Right cardiac atrium (tissue), 5 donors: ENCODE measurements at regions not wholly inside any gene's neighbourhood (a gene's known extent, or its start where the extent isn't known, plus 50 kb on each side); places are given as distances from the start of the nearest gene placed in this dataset.

ENCODE experiments used
- ATAC-seq, 2 donors: fragments of 200-7000 bp; cut with Tn5 transposase; one replicate each; pipeline versions ENCODE4 v1.8.0 to v1.9.1; 2020; ENCODE audit warnings: moderate library complexity in 2 of 2, mild to moderate bottlenecking in 1 of 2
- DNase-seq, 3 donors: peaks; one replicate each; pipeline ENCODE4 v3.0.0-alpha.2; 2020
- H3K27ac ChIP-seq: one replicate; pipeline ENCODE4 v1.5.1; 2013; ENCODE audit warnings: mild to moderate bottlenecking, low read length, control low read depth, moderate library complexity
- H3K27me3 ChIP-seq: one replicate; pipeline ENCODE4 v1.6.1; 2013; ENCODE audit not compliant: control insufficient read depth, insufficient read depth
- H3K4me1 ChIP-seq: one replicate; pipeline ENCODE4 v1.6.1; 2013; ENCODE audit warnings: low read length; ENCODE audit not compliant: control insufficient read depth, insufficient read depth
- H3K4me3 ChIP-seq: one replicate; pipeline ENCODE4 v1.5.1; 2013; ENCODE audit warnings: low read length, control low read depth
- H3K9me3 ChIP-seq: one replicate; pipeline ENCODE4 v1.6.1; 2013; ENCODE audit warnings: low read length; ENCODE audit not compliant: control insufficient read depth
- WGBS: extraction: QIAGEN DNeasy Blood & Tissue Kit; methylation state at CpG from one replicate; pipeline ENCODE4 v1.1.7; 2013; 5-methylcytosine and 5-hydroxymethylcytosine counted together
- intact Hi-C, 4 donors: fragments of 100-400 bp; cut with DNase I; formaldehyde crosslinking; loops; one replicate each; pipeline versions ENCODE4 v1.11.0 to v1.14.0; 2022 to 2023
- donor health status: healthy with polysubstance abuse.
- donor health status: DM: no; HTN: yes; CAD: no.
- donor health status: DM: no; HTN: no; CAD: no.
- donor health status: DM: no; HTN: yes; CAD: no; lungs with severe emphysema.
- donor health status: DM: yes; HTN: yes; CAD: no.

- DNase-seq (no peak), ATAC-seq (no peak)
- Histone ChIP-seq H3K27me3 (no peaks in the 10 kb centered on the region), H3K9me3 (no peaks in the 10 kb centered on the region), H3K4me3 (no peak overlapping the region), H3K4me1 (no peaks in the 10 kb centered on the region), H3K27ac (no peak overlapping the region)
- intact Hi-C loops: no loop called here
- WGBS: 39% methylated on average over 20 of the region's 20 CpGs
Observed at GRCh38 chr13:52906122-52906903, 57.9 kb upstream of the PCDH8 start.

DNA sequence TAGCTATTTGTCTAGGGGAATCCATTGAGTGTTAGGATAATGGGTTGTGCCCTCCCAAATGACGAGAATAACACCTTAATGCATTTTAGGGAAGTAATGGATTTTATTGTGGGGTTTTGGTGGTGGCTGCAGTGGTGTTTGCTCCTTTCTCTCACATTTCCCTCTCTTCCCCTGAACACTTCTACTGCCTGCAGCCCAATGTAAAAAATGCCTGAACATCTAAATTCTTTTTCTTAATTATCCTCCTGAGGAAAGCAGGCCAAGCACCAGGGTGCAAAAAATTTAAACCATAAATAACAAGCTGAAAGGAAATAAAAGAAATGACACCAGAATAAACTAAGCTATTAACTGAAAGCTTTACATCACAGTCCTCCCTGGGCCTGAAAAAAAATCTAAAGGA, 57.3 kb upstream of the PCDH8 start:
- no peak overlapping the region for H3K27ac ChIP-seq
- no peaks in the 10 kb centered on the region for H3K27me3 ChIP-seq
- H3K9me3 ChIP-seq: no peaks in the 10 kb centered on the region
- WGBS: 59% methylated on average over 1 of the region's 1 CpG
- DNase-seq (no peak), ATAC-seq (no peak)
- H3K4me3 ChIP-seq: no peak overlapping the region
- no peaks in the 10 kb centered on the region for H3K4me1 ChIP-seq
- intact Hi-C loops: no loop called here

DNA sequence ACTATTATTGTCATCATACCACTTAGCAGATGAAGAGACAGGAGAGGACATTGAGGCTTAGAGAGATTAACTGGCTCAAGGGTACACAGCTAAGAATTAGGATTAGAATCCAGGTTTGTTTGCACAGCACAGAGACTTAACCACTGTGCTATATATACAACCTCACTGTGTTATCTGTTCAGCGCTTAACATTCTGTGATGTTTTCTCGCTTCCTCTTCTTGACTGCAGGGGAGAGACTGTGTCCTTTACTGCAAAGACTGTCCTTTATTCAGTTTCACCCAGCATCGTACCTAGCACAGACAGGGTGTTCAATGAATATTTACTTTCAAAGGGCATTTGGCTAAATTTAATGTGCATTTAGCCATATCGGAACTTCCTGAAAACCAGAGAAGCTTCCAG, 54.9 kb upstream of the PCDH8 start:
- intact Hi-C loops: no loop called here

GRCh38 chr13:52899206-52899605, 50.8 kb upstream of the PCDH8 start:
- no peak overlapping the region for H3K4me3 ChIP-seq
- WGBS: 90% methylated on average over 5 of the region's 5 CpGs
- DNase-seq (no peak), ATAC-seq (no peak)
- H3K9me3 ChIP-seq: no peaks in the 10 kb centered on the region
- intact Hi-C loops: no loop called here
- no peaks in the 10 kb centered on the region for H3K4me1 ChIP-seq
- H3K27me3 ChIP-seq: no peaks in the 10 kb centered on the region
- no peak overlapping the region for H3K27ac ChIP-seq

More for the DNA sequence above, 54.9 kb upstream of the PCDH8 start:
- Histone ChIP-seq H3K27ac (no peak overlapping the region), H3K27me3 (no peaks in the 10 kb centered on the region), H3K9me3 (no peaks in the 10 kb centered on the region), H3K4me1 (no peaks in the 10 kb centered on the region), H3K4me3 (no peak overlapping the region)
- DNase-seq (no peak), ATAC-seq (no peak)
- WGBS: 40% methylated on average over 4 of the region's 4 CpGs
